ENCODE measurements at regions not wholly inside any gene's neighbourhood (a gene's known extent, or its start where the extent isn't known, plus 50 kb on each side); places are given as distances from the start of the nearest gene placed in this dataset.

DNA sequence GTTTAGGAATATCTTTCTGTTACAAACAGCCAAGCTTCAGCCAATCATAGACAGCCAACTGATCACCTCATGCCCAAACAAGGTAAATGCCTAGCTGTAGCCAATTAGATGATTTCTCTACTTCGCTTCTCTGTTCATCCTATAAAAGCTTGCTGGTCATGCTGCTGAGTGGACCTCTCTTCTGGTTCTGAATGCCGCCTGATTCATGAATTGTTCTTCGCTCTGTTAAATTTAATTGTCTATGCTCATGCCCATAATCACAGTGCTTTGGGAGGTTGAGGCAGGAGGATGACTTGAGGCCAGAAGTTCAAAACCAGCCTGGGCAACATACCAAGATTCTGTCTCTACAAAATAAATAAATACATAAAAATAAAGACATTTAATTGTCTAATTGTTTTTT lies 698.1 kb upstream of the NRP1 start:
- ATAC-seq = no peak
- WGBS, 2 donors (ENCODE audit: low coverage in 1 of 2) = 92 to 96% methylated on average over 3 of the region's 3 CpGs
- TF ChIP-seq POLR2A (IDR thresholded peaks at IDR 0.05) (no peak), POLR2AphosphoS5 (IDR thresholded peaks at IDR 0.05) (no peak), EP300 (IDR thresholded peaks at IDR 0.05) (no peak)
- TF ChIP-seq, protein P1, sequence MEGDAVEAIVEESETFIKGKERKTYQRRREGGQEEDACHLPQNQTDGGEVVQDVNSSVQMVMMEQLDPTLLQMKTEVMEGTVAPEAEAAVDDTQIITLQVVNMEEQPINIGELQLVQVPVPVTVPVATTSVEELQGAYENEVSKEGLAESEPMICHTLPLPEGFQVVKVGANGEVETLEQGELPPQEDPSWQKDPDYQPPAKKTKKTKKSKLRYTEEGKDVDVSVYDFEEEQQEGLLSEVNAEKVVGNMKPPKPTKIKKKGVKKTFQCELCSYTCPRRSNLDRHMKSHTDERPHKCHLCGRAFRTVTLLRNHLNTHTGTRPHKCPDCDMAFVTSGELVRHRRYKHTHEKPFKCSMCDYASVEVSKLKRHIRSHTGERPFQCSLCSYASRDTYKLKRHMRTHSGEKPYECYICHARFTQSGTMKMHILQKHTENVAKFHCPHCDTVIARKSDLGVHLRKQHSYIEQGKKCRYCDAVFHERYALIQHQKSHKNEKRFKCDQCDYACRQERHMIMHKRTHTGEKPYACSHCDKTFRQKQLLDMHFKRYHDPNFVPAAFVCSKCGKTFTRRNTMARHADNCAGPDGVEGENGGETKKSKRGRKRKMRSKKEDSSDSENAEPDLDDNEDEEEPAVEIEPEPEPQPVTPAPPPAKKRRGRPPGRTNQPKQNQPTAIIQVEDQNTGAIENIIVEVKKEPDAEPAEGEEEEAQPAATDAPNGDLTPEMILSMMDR (IDR thresholded peaks at IDR 0.05) = no peak

GRCh38 chr10:34031400-34031799 lies 696.9 kb upstream of the NRP1 start:
- H3K27ac ChIP-seq = no peak overlapping the region
- H3K4me3 ChIP-seq = no peak overlapping the region
- H3K36me3 ChIP-seq = no peaks in the 10 kb centered on the region
- ATAC-seq = peak; percentile 88
- no peaks in the 10 kb centered on the region for H3K27me3 ChIP-seq
- TF ChIP-seq EP300 (IDR thresholded peaks at IDR 0.05) (no peak), POLR2AphosphoS5 (IDR thresholded peaks at IDR 0.05) (peak; percentile 80)
- peaks cover 0 to 8% (median 0%) of the 10 kb centered on the region in 3 donors for H3K9me3 ChIP-seq
- H3K4me1 ChIP-seq = peaks cover 0 to 13% (median 9%) of the 10 kb centered on the region in 3 donors
- WGBS, 2 donors (ENCODE audit: low coverage in 1 of 2) = 0 to 46% methylated on average over 1 to 3 of the region's 3 CpGs

More for the DNA sequence above, 698.1 kb upstream of the NRP1 start:
- H3K4me1 ChIP-seq = peaks cover 0 to 13% (median 9%) of the 10 kb centered on the region in 3 donors
- H3K27me3 ChIP-seq = no peaks in the 10 kb centered on the region
- H3K27ac ChIP-seq = no peak overlapping the region
- no peaks in the 10 kb centered on the region for H3K36me3 ChIP-seq
- peaks cover 0 to 8% (median 0%) of the 10 kb centered on the region in 3 donors for H3K9me3 ChIP-seq
- H3K4me3 ChIP-seq = no peak overlapping the region

DNA sequence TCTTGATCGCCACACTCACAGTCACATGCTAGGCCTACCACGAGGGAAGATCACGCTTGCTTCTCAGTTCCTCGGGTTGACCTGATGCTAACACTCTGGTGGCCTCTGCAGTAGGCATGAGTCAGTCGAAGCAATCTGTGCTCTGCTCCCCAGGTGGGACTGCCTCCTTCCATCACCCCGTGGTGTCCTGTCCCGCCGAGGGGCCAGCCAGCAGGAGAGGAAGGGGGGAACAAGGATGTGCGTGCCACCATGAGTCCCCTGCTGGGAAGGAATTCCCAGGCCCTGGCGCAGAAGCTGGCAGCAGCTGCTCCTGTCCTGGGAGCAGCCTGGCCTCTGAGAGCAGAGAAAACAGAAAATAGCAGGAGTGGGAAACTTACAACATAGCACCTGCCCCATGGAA lies 695.0 kb upstream of the NRP1 start:
- Histone ChIP-seq H3K4me1 (peaks cover 0 to 22% (median 13%) of the 10 kb centered on the region in 3 donors), H3K27me3 (no peaks in the 10 kb centered on the region), H3K36me3 (no peaks in the 10 kb centered on the region), H3K4me3 (no peak overlapping the region), H3K9me3 (no peaks in the 10 kb centered on the region), H3K27ac (no peak overlapping the region)
- no peak for ATAC-seq
- 93 to 100% methylated on average over 1 to 3 of the region's 10 CpGs for WGBS, 2 donors (ENCODE audit: low coverage in 1 of 2)
- TF ChIP-seq EP300 (IDR thresholded peaks at IDR 0.05) (no peak), POLR2AphosphoS5 (IDR thresholded peaks at IDR 0.05) (no peak), POLR2A (IDR thresholded peaks at IDR 0.05) (no peak)
- TF ChIP-seq, protein P1 (IDR thresholded peaks at IDR 0.05) = no peak

DNA sequence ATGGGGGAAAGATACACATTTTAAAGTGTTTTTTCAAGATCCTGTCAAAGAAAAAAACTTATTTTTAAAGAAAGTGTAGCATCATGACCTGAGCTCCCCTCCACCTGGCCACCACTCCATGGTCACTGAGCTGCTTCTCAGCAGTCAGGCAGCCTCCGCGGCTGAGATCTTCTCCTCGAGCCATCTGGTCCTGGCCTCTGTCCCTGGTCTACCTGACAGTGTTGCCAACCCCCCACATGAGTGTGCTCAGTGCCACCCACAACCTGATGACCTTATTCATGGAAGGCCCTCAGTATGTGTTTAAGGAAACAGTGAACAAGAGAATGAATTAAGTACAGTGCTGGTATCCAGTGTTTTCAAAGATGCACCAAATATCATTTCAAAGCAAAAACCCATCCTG lies 694.5 kb upstream of the NRP1 start:
- Histone ChIP-seq H3K27me3 (no peaks in the 10 kb centered on the region), H3K9me3 (no peaks in the 10 kb centered on the region), H3K27ac (no peak overlapping the region), H3K4me1 (peaks cover 0 to 22% (median 13%) of the 10 kb centered on the region in 3 donors), H3K36me3 (no peaks in the 10 kb centered on the region), H3K4me3 (no peak overlapping the region)
- no peak for ATAC-seq
- WGBS, 2 donors (ENCODE audit: low coverage in 1 of 2) = 79 to 97% methylated on average over 3 of the region's 3 CpGs
- TF ChIP-seq, protein P1 (IDR thresholded peaks at IDR 0.05) = no peak
- TF ChIP-seq EP300 (IDR thresholded peaks at IDR 0.05) (no peak), POLR2AphosphoS5 (IDR thresholded peaks at IDR 0.05) (no peak), POLR2A (IDR thresholded peaks at IDR 0.05) (no peak)

GRCh38 chr10:34024693-34025425 lies 690.4 kb upstream of the NRP1 start:
- Histone ChIP-seq H3K36me3 (no peaks in the 10 kb centered on the region), H3K9me3 (no peaks in the 10 kb centered on the region), H3K4me1 (peaks cover 0 to 9% (median 3%) of the 10 kb centered on the region in 3 donors), H3K27me3 (no peaks in the 10 kb centered on the region), H3K27ac (peak overlapping the region in 2 of 4 donors; percentile 23 to 51), H3K4me3 (no peak overlapping the region)
- no peak for TF ChIP-seq POLR2A (IDR thresholded peaks at IDR 0.05)
- TF ChIP-seq, protein P1 (IDR thresholded peaks at IDR 0.05) = peak in 1 of 4 experiments; percentile 16
- no peak for TF ChIP-seq EP300 (IDR thresholded peaks at IDR 0.05)
- peak; percentile 46 for TF ChIP-seq POLR2AphosphoS5 (IDR thresholded peaks at IDR 0.05)
- WGBS, 2 donors (ENCODE audit: low coverage in 1 of 2) = 26 to 37% methylated on average over 6 to 8 of the region's 9 CpGs
- peak; percentile 35 for ATAC-seq
